ENCODE measurements at regions not wholly inside any gene's neighbourhood (a gene's known extent, or its start where the extent isn't known, plus 50 kb on each side); places are given as distances from the start of the nearest gene placed in this dataset.
"Not testable (repeated sequence)": the region's sequence is repeated elsewhere in the genome, so short reads cannot be mapped to it uniquely, and the experiment has no call there.

- Mint-ChIP-seq H3K27me3 (ENCODE audit: low read depth) (peaks cover 16% of the 10 kb centered on the region), H3K27ac (no peak overlapping the region), H3K4me1 (ENCODE audit: low read depth) (peaks cover 4% of the 10 kb centered on the region)
Measured at GRCh38 chr2:88880441-88880953, 189.0 kb downstream of the RPIA start.

GRCh38 chr2:88885275-88885674 lies 193.8 kb downstream of the RPIA start:
- H3K4me1 Mint-ChIP-seq (ENCODE audit: low read depth): peaks cover 4% of the 10 kb centered on the region
- no peak overlapping the region for H3K4me3 Mint-ChIP-seq
- ATAC-seq (replicated peaks in 1 of 2) (no peak), DNase-seq (no peak)
- H3K9me3 Mint-ChIP-seq: no peaks in the 10 kb centered on the region
- H3K27ac Mint-ChIP-seq: no peak overlapping the region
- H3K27me3 Mint-ChIP-seq (ENCODE audit: low read depth): peaks cover 10% of the 10 kb centered on the region
- H3K36me3 Mint-ChIP-seq (ENCODE audit: insufficient read depth in 2 of 2): no peaks in the 10 kb centered on the region

More at GRCh38 chr2:88880441-88880953, 189.0 kb downstream of the RPIA start:
- peak; percentile 25 to 34 for DNase-seq
- H3K4me3 Mint-ChIP-seq: no peak overlapping the region
- H3K9me3 Mint-ChIP-seq: no peaks in the 10 kb centered on the region
- no peaks in the 10 kb centered on the region for H3K36me3 Mint-ChIP-seq (ENCODE audit: insufficient read depth in 2 of 2)
- peak; percentile 52 to 68 for ATAC-seq (replicated peaks in 1 of 2)

GRCh38 chr2:88885679-88886416 lies 194.4 kb downstream of the RPIA start:
- H3K9me3 Mint-ChIP-seq: no peaks in the 10 kb centered on the region
- DNase-seq: no peak
- H3K4me3 Mint-ChIP-seq: no peak overlapping the region
- no peak overlapping the region for H3K27ac Mint-ChIP-seq
- peaks cover 9% of the 10 kb centered on the region for H3K27me3 Mint-ChIP-seq (ENCODE audit: low read depth)
- no peaks in the 10 kb centered on the region for H3K36me3 Mint-ChIP-seq (ENCODE audit: insufficient read depth in 2 of 2)
- no peak for ATAC-seq (replicated peaks in 1 of 2)
- peaks cover 4% of the 10 kb centered on the region for H3K4me1 Mint-ChIP-seq (ENCODE audit: low read depth)

- not testable (repeated sequence) for H3K4me3 Mint-ChIP-seq; H3K27me3 Mint-ChIP-seq (ENCODE audit: low read depth); ATAC-seq (replicated peaks in 1 of 2); H3K4me1 Mint-ChIP-seq (ENCODE audit: low read depth); H3K36me3 Mint-ChIP-seq (ENCODE audit: insufficient read depth in 2 of 2); H3K27ac Mint-ChIP-seq; DNase-seq; H3K9me3 Mint-ChIP-seq
Measured at GRCh38 chr2:88887466-88887865, 196.0 kb downstream of the RPIA start.

- Mint-ChIP-seq H3K4me1 (ENCODE audit: low read depth) (no peaks in the 10 kb centered on the region), H3K4me3 (no peak overlapping the region), H3K27ac (no peak overlapping the region), H3K9me3 (no peaks in the 10 kb centered on the region), H3K27me3 (ENCODE audit: low read depth) (no peaks in the 10 kb centered on the region), H3K36me3 (ENCODE audit: insufficient read depth in 2 of 2) (no peaks in the 10 kb centered on the region)
- DNase-seq: no peak
- ATAC-seq (replicated peaks in 1 of 2): no peak
Measured at GRCh38 chr2:88892207-88892606, 200.7 kb downstream of the RPIA start.

- Mint-ChIP-seq H3K36me3 (ENCODE audit: insufficient read depth in 2 of 2) (no peaks in the 10 kb centered on the region), H3K9me3 (no peaks in the 10 kb centered on the region), H3K4me3 (no peak overlapping the region), H3K4me1 (ENCODE audit: low read depth) (no peaks in the 10 kb centered on the region), H3K27me3 (ENCODE audit: low read depth) (no peaks in the 10 kb centered on the region), H3K27ac (no peak overlapping the region)
- ATAC-seq (replicated peaks in 1 of 2) (no peak), DNase-seq (no peak)
Measured at GRCh38 chr2:88892788-88893187, 201.3 kb downstream of the RPIA start.

GRCh38 chr2:88896971-88897370 lies 205.5 kb downstream of the RPIA start:
- no peak for DNase-seq
- Mint-ChIP-seq H3K27ac (no peak overlapping the region), H3K9me3 (no peaks in the 10 kb centered on the region), H3K4me3 (no peak overlapping the region), H3K36me3 (ENCODE audit: insufficient read depth in 2 of 2) (no peaks in the 10 kb centered on the region), H3K27me3 (ENCODE audit: low read depth) (peaks cover 3% of the 10 kb centered on the region), H3K4me1 (ENCODE audit: low read depth) (no peaks in the 10 kb centered on the region)
- no peak for ATAC-seq (replicated peaks in 1 of 2)

GRCh38 chr2:88897715-88898114 lies 206.2 kb downstream of the RPIA start:
- no peak for DNase-seq
- no peak overlapping the region for H3K27ac Mint-ChIP-seq
- no peak for ATAC-seq (replicated peaks in 1 of 2)
- peaks cover 5% of the 10 kb centered on the region for H3K27me3 Mint-ChIP-seq (ENCODE audit: low read depth)
- no peaks in the 10 kb centered on the region for H3K36me3 Mint-ChIP-seq (ENCODE audit: insufficient read depth in 2 of 2)
- H3K9me3 Mint-ChIP-seq: no peaks in the 10 kb centered on the region
- H3K4me3 Mint-ChIP-seq: no peak overlapping the region
- no peaks in the 10 kb centered on the region for H3K4me1 Mint-ChIP-seq (ENCODE audit: low read depth)

- ATAC-seq (replicated peaks in 1 of 2): no peak
- Mint-ChIP-seq H3K27ac (no peak overlapping the region), H3K4me1 (ENCODE audit: low read depth) (no peaks in the 10 kb centered on the region), H3K36me3 (ENCODE audit: insufficient read depth in 2 of 2) (no peaks in the 10 kb centered on the region), H3K27me3 (ENCODE audit: low read depth) (peaks cover 11% of the 10 kb centered on the region), H3K9me3 (no peaks in the 10 kb centered on the region), H3K4me3 (no peak overlapping the region)
- peak in 1 of 2 donors; percentile 2 for DNase-seq
Measured at GRCh38 chr2:88903749-88904353, 212.4 kb downstream of the RPIA start.

GRCh38 chr2:88913280-88913679 lies 221.8 kb downstream of the RPIA start:
- Mint-ChIP-seq H3K9me3 (no peaks in the 10 kb centered on the region), H3K27me3 (ENCODE audit: low read depth) (no peaks in the 10 kb centered on the region), H3K4me3 (no peak overlapping the region), H3K4me1 (ENCODE audit: low read depth) (no peaks in the 10 kb centered on the region), H3K27ac (no peak overlapping the region), H3K36me3 (ENCODE audit: insufficient read depth in 2 of 2) (no peaks in the 10 kb centered on the region)
- ATAC-seq (replicated peaks in 1 of 2) (no peak), DNase-seq (no peak)

GRCh38 chr2:88919087-88919738 lies 227.7 kb downstream of the RPIA start:
- Mint-ChIP-seq H3K36me3 (ENCODE audit: insufficient read depth in 2 of 2) (no peaks in the 10 kb centered on the region), H3K27me3 (ENCODE audit: low read depth) (no peaks in the 10 kb centered on the region), H3K4me3 (no peak overlapping the region), H3K9me3 (no peaks in the 10 kb centered on the region), H3K4me1 (ENCODE audit: low read depth) (no peaks in the 10 kb centered on the region), H3K27ac (no peak overlapping the region)
- DNase-seq (peak in 1 of 2 donors; percentile 9), ATAC-seq (replicated peaks in 1 of 2) (no peak)

- not testable (repeated sequence) for H3K4me1 Mint-ChIP-seq (ENCODE audit: low read depth); H3K27ac Mint-ChIP-seq; H3K27me3 Mint-ChIP-seq (ENCODE audit: low read depth); H3K4me3 Mint-ChIP-seq; H3K9me3 Mint-ChIP-seq; H3K36me3 Mint-ChIP-seq (ENCODE audit: insufficient read depth in 2 of 2); ATAC-seq (replicated peaks in 1 of 2); DNase-seq
Measured at GRCh38 chr2:88920399-88920798, 228.9 kb downstream of the RPIA start.

GRCh38 chr2:88924533-88924932 lies 233.1 kb downstream of the RPIA start:
- Mint-ChIP-seq H3K36me3 (ENCODE audit: insufficient read depth in 2 of 2) (no peaks in the 10 kb centered on the region), H3K27ac (no peak overlapping the region), H3K27me3 (ENCODE audit: low read depth) (no peaks in the 10 kb centered on the region), H3K4me1 (ENCODE audit: low read depth) (no peaks in the 10 kb centered on the region), H3K9me3 (no peaks in the 10 kb centered on the region), H3K4me3 (no peak overlapping the region)
- ATAC-seq (replicated peaks in 1 of 2) (no peak), DNase-seq (no peak)
